Esophagus mucosa (tissue), 1 donor: ENCODE measurements at regions not wholly inside any gene's neighbourhood (a gene's known extent, or its start where the extent isn't known, plus 50 kb on each side); places are given as distances from the start of the nearest gene placed in this dataset.
"Not testable (repeated sequence)": the region's sequence is repeated elsewhere in the genome, so short reads cannot be mapped to it uniquely, and the experiment has no call there.

Experiments
- ATAC-seq: fragments of 200-7000 bp; cut with Tn5 transposase; one replicate; pipeline ENCODE4 v1.9.1; 2020
- donor health status: DM: yes; HTN: yes; CAD: no.

DNA sequence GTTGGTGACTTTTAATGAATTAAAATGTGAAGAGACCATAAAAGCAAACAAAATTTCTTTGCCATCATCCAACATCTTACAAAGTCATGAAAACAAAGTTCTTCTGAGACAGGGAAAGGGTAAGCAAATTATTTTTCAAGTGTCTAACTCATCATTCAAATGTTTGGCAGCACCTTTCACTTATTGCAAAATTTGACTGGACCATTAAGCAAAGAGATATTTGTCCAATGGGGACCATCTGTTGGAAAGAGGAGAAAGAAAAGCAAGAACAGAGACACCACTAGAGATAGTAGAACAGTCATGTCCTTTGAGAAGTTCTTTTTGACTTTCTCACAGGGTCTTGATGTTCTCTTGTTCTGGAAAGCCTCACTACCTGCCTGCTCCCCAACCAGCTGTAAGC, 330.1 kb downstream of the PAPSS1 start:
- no peak for ATAC-seq

DNA sequence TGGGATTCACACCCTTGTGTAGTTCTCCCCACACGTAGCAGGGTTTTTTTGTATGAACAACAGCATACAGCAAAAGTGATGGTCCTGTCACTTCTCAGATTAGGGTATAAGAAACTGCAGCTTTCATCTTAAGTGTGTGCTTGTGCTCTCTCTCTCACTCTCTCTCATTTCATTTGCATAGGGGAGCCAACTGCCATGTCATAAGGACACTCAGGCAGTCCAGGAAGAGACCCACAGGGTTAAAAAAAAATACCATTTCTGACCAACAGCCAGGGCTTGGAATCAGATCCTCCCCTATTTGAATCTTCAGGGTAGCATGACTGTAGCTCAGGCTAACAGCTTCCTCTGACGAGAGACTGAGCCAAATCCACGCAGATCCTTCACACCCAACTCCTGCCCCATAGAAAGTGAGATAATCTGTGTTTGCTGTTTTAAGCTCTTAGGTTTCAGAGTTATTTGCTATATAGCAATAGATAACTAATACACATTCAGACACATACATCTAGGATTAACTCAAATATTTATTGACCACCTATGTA, 331.2 kb downstream of the PAPSS1 start:
- ATAC-seq: no peak

GRCh38 chr4:107380836-107381438, 339.1 kb downstream of the PAPSS1 start:
- ATAC-seq: no peak

DNA sequence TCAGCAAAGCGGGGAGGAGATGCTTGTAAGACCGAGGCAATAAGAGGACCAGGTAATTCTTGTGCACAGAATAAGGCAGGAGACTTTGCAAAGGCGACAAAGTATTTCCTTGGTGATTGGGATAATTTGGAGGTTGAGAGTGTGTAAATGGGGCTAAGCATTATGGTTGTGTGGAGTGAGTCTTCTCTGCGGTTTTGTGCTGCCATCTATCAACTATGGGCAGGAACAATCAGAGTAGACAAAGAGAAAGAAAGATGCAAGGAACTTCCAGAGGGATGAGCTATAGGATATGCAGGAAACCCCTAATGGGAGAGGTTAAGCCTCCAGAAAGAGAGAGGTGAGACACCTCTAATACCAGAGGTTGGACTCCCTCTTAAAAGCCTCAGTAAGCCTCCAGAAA, 339.8 kb downstream of the PAPSS1 start:
- ATAC-seq: no peak

GRCh38 chr4:107379054-107379869, 340.8 kb downstream of the PAPSS1 start:
- ATAC-seq: no peak

DNA sequence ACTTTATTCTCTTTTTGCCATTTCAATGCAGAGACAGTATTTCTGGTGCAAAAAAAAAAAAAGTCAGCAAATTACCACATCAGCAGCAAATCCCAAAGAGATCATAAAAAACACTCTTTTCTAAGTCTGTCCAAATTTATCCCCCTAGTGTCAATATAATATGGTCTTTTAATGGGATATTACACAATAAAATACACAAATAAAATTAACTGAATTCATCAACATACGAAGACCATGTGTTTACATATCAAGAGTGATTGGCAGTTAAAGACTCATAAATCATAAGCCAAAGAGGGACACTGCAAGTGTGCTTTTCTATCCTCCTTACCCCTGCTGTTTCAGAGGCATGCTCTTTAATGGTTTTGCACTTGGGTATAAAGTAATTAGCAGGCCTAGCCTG, 340.2 kb upstream of the DKK2 start:
- no peak for ATAC-seq

DNA sequence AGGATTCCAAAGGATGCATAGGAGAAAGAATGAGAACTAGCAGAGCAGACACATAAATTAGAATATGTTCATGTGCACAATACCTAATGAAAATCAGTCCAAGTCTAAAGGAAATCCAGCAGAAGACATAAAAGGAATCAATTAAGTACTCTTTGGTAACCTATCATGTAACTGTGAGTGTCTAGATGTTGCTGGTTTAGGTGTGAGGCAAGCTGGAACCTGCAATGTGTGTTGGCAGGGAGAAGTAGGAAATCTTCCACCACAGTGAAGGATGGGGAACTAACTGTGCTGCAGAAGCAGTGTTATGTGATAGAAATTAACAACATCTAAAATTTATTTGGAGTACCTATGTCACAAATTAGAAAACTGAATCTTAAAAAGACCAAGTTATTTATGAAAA, 330.8 kb upstream of the DKK2 start:
- ATAC-seq: no peak

DNA sequence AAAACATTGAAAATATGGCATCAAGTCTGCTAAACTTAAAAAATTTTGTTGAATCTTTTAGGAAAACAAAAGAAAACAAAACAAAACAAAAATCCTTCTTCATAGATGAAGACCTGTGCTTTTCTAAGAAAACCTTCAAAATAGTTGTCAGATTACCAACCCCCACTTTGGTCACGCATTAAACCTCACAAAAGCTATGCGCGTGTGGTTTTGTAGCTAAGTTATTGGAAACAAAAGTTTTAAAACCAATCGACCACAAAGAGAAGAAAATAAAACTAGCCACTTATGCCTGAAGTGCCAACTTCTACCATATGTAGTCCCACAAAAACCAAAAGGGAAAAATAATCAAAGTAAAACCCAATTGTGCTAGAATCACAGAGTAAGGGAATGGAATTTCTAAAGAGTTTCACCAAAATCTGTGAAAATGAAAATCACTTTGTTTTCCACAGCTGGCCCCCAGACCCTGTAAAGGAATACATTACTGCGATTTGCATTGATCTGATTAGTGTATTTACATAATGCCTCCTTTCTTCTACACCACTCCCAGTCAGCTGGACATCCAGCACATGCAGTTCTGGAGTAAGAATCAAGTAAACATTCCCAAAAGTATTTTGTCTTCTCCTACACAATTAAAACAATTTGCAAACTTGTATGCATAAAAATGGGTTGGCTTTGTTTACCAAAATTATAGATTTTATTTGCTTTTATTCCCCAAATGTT, 330.1 kb upstream of the DKK2 start:
- no peak for ATAC-seq

DNA sequence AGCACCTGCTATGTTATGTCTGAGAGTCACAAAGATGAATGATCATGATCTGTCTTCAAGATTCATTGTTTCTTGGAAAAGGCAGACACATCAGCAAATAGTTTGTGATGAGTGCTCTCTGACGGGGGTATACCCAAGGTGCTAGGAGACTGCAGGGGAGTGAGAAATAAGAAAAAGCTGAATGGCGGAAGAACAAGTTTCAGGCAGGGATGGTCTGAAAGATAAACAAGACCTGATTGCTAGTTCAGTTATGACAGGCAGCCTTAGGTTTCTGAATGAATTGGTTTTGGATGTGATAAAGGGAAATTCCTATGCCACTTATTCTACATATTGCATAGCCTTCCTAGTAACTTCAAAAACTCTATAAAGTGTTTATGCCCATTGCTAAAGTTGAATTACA, 327.0 kb upstream of the DKK2 start:
- no peak for ATAC-seq

DNA sequence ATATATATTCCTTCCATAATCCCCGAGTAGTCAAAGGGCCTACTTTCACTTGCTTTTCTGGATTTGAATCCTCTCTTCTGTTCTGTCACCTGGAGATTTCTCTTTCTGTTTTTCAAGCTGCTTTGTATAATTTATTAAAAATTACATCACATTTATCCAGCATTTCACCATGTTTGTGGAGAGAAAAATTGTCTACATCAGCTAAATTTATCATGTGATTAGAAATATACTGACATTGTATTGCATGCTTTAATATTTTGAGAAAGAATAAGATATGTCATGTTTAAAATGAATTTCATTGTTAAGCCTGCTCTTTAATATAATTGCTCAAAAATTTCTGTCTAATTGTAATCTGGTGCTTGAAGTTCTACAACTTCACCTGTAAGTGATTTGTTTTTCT, 323.1 kb upstream of the DKK2 start:
- ATAC-seq: no peak

- not testable (repeated sequence) for ATAC-seq
These were observed 318.2 kb upstream of the DKK2 start for GRCh38 chr4:107354304-107354703.

- no peak for ATAC-seq
These were observed 315.1 kb upstream of the DKK2 start for GRCh38 chr4:107351196-107351595.

- ATAC-seq: no peak
These were observed 313.6 kb upstream of the DKK2 start for GRCh38 chr4:107349732-107350131.

DNA sequence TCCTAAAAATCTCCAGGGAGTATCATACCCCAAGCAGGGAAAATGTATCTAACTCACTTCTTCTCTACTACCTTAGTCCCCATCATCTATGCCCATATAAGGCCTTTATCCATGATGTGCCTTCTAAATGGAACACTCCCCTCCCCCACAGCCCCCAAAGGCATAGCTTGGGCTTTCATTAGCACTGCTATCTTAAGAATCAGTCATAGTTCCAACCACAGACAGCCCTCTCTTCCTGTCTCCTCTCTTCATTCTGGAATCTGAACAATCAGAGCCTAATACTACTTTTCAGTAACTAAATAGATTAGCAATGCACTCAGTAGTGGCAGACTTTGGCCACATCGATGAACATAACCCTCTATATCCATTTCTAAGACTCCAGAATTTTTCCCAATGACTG, 313.2 kb upstream of the DKK2 start:
- ATAC-seq: no peak

DNA sequence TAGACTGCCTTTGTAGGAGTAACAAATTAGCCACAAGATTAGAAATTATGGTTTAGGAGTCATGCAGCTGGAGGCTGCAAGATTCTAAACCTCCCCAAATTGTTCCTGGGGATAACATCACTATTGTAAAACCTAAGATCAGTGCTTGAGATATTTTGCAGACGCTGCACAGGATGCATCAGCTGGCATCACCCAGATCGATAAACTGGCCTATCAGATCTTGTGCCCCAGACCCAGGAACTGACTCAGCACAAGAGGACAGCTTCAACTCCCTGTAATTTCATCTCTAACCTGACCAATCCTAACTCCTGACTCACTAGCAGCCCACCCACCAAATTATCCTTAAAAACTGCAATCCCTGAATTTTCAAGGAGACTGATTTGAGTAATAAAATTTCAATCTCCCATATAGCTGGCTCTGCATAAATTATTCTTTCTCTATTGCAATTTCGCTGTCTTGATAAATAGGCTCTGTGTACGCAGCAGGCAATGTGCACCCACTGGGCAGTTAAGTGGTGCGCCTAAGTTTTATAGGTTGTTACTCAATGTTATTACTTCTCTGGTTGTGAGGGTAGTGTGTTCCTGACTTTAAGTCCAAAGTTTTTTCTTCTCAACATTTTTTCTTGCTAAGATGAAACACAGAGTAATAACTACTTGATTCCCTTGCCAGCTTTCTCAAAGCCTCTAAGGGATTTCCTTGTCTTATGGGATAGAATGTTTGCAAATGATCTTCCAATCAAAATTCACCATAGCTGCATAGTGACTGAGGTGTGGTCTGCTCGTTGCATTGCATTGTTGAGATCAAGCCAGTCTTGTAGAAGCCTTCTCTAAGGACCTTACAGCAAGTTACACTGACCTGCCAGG, 312.3 kb upstream of the DKK2 start:
- no peak for ATAC-seq

DNA sequence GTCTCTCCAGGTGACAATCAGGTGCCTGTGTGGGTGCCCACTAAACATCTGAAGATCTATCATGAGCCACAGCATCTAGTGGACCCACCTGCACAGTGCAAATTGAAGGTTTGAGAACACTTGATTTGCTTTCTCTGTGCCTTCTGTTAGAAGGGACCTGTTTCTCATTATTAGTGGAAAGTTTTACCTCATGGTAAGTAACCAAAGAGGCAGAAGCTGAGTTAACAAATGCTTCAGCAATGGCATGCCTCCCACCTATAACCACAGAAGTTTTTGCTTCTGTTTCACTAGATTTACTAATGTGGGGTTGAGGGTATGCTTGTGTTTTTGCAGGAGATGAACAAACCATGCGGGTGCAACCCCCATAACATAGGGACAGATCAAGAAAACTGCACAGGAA, 297.4 kb upstream of the DKK2 start:
- ATAC-seq: no peak

GRCh38 chr4:107332656-107333055, 296.5 kb upstream of the DKK2 start:
- ATAC-seq: not testable (repeated sequence)

DNA sequence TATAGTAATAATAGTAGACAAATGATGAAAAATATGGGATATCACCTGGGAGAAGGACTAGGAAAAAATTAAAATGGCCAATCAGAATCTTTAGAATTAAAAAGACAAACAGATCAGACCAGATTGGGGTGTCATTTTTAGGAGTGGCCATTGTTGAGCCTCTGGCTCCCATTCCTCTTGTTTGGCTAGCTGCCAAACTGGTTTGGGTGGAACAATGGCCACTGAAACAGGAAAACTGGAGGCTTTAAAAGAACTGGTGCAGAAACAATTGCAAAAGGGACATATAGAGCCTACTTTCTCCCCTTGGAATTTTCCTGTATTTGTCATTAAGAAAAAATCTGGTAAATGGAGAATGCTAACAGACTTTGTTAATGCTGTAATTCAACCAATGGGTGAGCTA, 294.8 kb upstream of the DKK2 start:
- ATAC-seq: no peak

- ATAC-seq: no peak
These were observed 283.3 kb upstream of the DKK2 start for GRCh38 chr4:107319386-107319785.

- no peak for ATAC-seq
These were observed 282.0 kb upstream of the DKK2 start for GRCh38 chr4:107318078-107318477.

DNA sequence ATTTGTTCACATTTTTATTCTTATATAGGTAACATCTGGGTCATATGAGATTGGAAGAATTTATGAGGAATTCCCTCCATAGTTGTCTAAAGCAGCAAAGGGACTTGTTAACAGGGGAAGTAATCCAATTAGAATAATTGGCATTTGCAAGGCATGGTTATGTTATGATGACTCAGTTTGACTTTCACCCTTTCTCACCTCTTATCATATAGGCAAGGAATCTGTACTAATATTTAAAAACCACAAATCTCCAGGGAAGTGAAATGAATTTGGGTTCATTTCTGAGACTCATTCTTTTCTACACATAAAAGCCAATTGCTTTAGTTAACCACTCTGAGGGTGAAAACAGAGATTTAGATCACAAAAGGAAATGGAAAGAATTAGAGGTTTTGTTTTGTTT, 281.5 kb upstream of the DKK2 start:
- ATAC-seq: no peak

DNA sequence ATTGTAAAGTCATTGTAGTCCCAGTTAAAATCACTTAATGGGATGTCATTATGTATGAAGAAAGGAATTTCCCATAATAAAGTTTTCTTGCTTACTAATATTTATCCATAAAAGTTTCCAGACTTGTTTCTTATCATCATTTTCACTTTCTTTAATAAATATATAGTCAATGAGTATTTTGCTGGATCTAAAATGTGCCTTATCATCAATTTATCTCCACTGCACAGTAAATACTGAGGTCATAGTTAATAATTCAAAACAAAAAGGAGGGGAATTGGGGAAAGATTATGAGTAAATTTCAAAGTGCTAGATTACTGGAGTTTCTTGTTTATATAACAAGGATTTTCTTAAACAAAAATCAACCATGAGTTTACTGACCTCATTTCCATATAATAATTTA, 279.5 kb upstream of the DKK2 start:
- ATAC-seq: no peak

DNA sequence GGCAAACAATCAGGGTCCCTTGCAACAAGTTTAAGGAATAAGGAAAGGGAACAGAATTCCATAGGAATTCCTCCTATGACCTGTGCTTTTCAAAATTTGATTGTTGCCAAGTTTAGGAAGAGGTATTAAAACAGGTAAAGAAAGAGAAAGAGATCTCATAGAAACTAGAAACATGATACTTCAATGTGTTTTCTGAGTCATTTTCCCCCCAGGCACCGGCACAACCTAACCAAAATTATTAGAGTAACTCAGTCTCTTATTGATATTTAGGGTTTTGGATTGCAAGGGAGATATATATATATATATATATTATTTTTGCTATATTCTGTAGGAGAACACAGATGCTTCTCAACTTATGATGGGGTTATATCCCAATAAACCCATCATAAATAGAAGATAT, 278.0 kb upstream of the DKK2 start:
- ATAC-seq: no peak
